NCI-H2227 (cell line): ENCODE measurements at regions not wholly inside any gene's neighbourhood (a gene's known extent, or its start where the extent isn't known, plus 50 kb on each side); places are given as distances from the start of the nearest gene placed in this dataset.
"Not testable (repeated sequence)": the region's sequence is repeated elsewhere in the genome, so short reads cannot be mapped to it uniquely, and the experiment has no call there.

Source experiments
- DNase-seq: peaks from one replicate; lab custom pipeline; 2025; ENCODE audit not compliant: unreplicated experiment; lab: John Stamatoyannopoulos, UW

- no peak for DNase-seq
These were observed 126.6 kb upstream of the NAA20 start for GRCh38 chr20:19890445-19891051.

GRCh38 chr20:19893356-19893755, 123.8 kb upstream of the NAA20 start:
- no peak for DNase-seq

GRCh38 chr20:19895761-19896160, 121.4 kb upstream of the NAA20 start:
- DNase-seq, result no peak

GRCh38 chr20:19897891-19898290, 119.3 kb upstream of the NAA20 start:
- no peak for DNase-seq

GRCh38 chr20:19901226-19901625, 115.9 kb upstream of the NAA20 start:
- no peak for DNase-seq

GRCh38 chr20:19903168-19903811, 113.9 kb upstream of the NAA20 start:
- DNase-seq, result no peak

- DNase-seq, result no peak
These were observed 109.7 kb upstream of the NAA20 start for GRCh38 chr20:19907326-19908056.

GRCh38 chr20:19908576-19908975, 108.6 kb upstream of the NAA20 start:
- DNase-seq, result no peak

- no peak for DNase-seq
These were observed 107.4 kb upstream of the NAA20 start for GRCh38 chr20:19909725-19910124.

GRCh38 chr20:19911810-19912382, 105.3 kb upstream of the NAA20 start:
- no peak for DNase-seq

GRCh38 chr20:19913349-19913748, 103.8 kb upstream of the NAA20 start:
- no peak for DNase-seq

- no peak for DNase-seq
These were observed 103.1 kb upstream of the NAA20 start for GRCh38 chr20:19913927-19914614.

GRCh38 chr20:19915111-19915798, 101.9 kb upstream of the NAA20 start:
- no peak for DNase-seq

GRCh38 chr20:19916531-19917485, 100.4 kb upstream of the NAA20 start:
- no peak for DNase-seq

GRCh38 chr20:19918965-19919329, 98.2 kb upstream of the NAA20 start:
- DNase-seq, result no peak

- no peak for DNase-seq
These were observed 96.6 kb upstream of the NAA20 start for GRCh38 chr20:19920381-19921138.

GRCh38 chr20:19921284-19921793, 95.8 kb upstream of the NAA20 start:
- DNase-seq, result no peak

GRCh38 chr20:19921829-19922228, 95.3 kb upstream of the NAA20 start:
- not testable (repeated sequence) for DNase-seq

GRCh38 chr20:19922716-19923115, 94.4 kb upstream of the NAA20 start:
- no peak for DNase-seq
